ENCODE measurements at regions not wholly inside any gene's neighbourhood (a gene's known extent, or its start where the extent isn't known, plus 50 kb on each side); places are given as distances from the start of the nearest gene placed in this dataset.
A peak's percentile ranks its signal among the peaks of the same experiment; 100 is the strongest.

- TF ChIP-seq, protein P1, sequence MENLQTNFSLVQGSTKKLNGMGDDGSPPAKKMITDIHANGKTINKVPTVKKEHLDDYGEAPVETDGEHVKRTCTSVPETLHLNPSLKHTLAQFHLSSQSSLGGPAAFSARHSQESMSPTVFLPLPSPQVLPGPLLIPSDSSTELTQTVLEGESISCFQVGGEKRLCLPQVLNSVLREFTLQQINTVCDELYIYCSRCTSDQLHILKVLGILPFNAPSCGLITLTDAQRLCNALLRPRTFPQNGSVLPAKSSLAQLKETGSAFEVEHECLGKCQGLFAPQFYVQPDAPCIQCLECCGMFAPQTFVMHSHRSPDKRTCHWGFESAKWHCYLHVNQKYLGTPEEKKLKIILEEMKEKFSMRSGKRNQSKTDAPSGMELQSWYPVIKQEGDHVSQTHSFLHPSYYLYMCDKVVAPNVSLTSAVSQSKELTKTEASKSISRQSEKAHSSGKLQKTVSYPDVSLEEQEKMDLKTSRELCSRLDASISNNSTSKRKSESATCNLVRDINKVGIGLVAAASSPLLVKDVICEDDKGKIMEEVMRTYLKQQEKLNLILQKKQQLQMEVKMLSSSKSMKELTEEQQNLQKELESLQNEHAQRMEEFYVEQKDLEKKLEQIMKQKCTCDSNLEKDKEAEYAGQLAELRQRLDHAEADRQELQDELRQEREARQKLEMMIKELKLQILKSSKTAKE (IDR thresholded peaks at IDR 0.05; ENCODE audit: low read depth, poor library complexity, severe bottlenecking), result peak; percentile 89
- no peak for TF ChIP-seq EGR1 (IDR thresholded peaks at IDR 0.05; ENCODE audit: borderline replicate concordance in 1 of 2, low read depth in 2 of 2, low read length in 2 of 2)
- peak; percentile 21; the same call in 1 of the 2 replicates for TF ChIP-seq PKNOX1 (IDR thresholded peaks at IDR 0.05)
- TF ChIP-seq FOXK2 (IDR thresholded peaks at IDR 0.05), result no peak
- TF ChIP-seq NR2C1 (IDR thresholded peaks at IDR 0.05), result no peak
- no peak for TF ChIP-seq PAX8 (IDR thresholded peaks at IDR 0.05)
- TF ChIP-seq IKZF1 (conservative IDR thresholded peaks at IDR 0.05), result peak; percentile 82
- TF ChIP-seq BCL11A (IDR thresholded peaks at IDR 0.05; ENCODE audit: low read depth, low read length), result peak; percentile 93
- no peak for TF ChIP-seq CHD4 (IDR thresholded peaks at IDR 0.05)
- TF ChIP-seq, protein P2, sequence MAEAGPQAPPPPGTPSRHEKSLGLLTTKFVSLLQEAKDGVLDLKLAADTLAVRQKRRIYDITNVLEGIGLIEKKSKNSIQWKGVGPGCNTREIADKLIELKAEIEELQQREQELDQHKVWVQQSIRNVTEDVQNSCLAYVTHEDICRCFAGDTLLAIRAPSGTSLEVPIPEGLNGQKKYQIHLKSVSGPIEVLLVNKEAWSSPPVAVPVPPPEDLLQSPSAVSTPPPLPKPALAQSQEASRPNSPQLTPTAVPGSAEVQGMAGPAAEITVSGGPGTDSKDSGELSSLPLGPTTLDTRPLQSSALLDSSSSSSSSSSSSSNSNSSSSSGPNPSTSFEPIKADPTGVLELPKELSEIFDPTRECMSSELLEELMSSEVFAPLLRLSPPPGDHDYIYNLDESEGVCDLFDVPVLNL (IDR thresholded peaks at IDR 0.05; ENCODE audit: low read depth, low read length), result no peak
- TF ChIP-seq TCF3 (IDR thresholded peaks at IDR 0.05; ENCODE audit: borderline replicate concordance, insufficient read depth, low read depth, low read length), result no peak
- TF ChIP-seq FOXM1 (IDR thresholded peaks at IDR 0.05; ENCODE audit: low read depth, low read length), result peak; percentile 90
- TF ChIP-seq MLLT1 (IDR thresholded peaks at IDR 0.05), result peak; percentile 76; the same call in 1 of the 2 replicates
- no peak for TF ChIP-seq KAT2A (conservative IDR thresholded peaks at IDR 0.05; ENCODE audit: control insufficient read depth, low read depth, low read length)
- no peak for TF ChIP-seq HDAC2 (IDR thresholded peaks at IDR 0.05)
- peak; percentile 91 for TF ChIP-seq JUNB (IDR thresholded peaks at IDR 0.05)
- no peak for TF ChIP-seq SMARCA5 (IDR thresholded peaks at IDR 0.05)
- no peak for TF ChIP-seq TAF1 (IDR thresholded peaks at IDR 0.05; ENCODE audit: borderline replicate concordance, low read depth, low read length)
- TF ChIP-seq IKZF2 (IDR thresholded peaks at IDR 0.05), result peak; percentile 83 to 85
- TF ChIP-seq ATF7 (IDR thresholded peaks at IDR 0.05; ENCODE audit: low read depth), result peak; percentile 94
- peak; percentile 28; the same call in 1 of the 3 replicates for TF ChIP-seq POU2F2 (IDR thresholded peaks at IDR 0.05; ENCODE audit: borderline replicate concordance, low read depth, low read length)
- TF ChIP-seq, protein P3, sequence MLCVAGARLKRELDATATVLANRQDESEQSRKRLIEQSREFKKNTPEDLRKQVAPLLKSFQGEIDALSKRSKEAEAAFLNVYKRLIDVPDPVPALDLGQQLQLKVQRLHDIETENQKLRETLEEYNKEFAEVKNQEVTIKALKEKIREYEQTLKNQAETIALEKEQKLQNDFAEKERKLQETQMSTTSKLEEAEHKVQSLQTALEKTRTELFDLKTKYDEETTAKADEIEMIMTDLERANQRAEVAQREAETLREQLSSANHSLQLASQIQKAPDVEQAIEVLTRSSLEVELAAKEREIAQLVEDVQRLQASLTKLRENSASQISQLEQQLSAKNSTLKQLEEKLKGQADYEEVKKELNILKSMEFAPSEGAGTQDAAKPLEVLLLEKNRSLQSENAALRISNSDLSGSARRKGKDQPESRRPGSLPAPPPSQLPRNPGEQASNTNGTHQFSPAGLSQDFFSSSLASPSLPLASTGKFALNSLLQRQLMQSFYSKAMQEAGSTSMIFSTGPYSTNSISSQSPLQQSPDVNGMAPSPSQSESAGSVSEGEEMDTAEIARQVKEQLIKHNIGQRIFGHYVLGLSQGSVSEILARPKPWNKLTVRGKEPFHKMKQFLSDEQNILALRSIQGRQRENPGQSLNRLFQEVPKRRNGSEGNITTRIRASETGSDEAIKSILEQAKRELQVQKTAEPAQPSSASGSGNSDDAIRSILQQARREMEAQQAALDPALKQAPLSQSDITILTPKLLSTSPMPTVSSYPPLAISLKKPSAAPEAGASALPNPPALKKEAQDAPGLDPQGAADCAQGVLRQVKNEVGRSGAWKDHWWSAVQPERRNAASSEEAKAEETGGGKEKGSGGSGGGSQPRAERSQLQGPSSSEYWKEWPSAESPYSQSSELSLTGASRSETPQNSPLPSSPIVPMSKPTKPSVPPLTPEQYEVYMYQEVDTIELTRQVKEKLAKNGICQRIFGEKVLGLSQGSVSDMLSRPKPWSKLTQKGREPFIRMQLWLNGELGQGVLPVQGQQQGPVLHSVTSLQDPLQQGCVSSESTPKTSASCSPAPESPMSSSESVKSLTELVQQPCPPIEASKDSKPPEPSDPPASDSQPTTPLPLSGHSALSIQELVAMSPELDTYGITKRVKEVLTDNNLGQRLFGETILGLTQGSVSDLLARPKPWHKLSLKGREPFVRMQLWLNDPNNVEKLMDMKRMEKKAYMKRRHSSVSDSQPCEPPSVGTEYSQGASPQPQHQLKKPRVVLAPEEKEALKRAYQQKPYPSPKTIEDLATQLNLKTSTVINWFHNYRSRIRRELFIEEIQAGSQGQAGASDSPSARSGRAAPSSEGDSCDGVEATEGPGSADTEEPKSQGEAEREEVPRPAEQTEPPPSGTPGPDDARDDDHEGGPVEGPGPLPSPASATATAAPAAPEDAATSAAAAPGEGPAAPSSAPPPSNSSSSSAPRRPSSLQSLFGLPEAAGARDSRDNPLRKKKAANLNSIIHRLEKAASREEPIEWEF (IDR thresholded peaks at IDR 0.05; ENCODE audit: insufficient replicate concordance, low read depth, low read length), result peak; percentile 85
These were observed 63.0 kb upstream of the BACH1 start (continued) for GRCh38 chr21:29235714-29236197.

All from GM12878 (cell line).